H1 (cell line): ENCODE measurements at regions not wholly inside any gene's neighbourhood (a gene's known extent, or its start where the extent isn't known, plus 50 kb on each side); places are given as distances from the start of the nearest gene placed in this dataset.

Source experiments
- CBX8 ChIP-seq: fragments of 300-800, 300-1000 bp; sonication (generic); IDR thresholded peaks from 2 replicates; pipeline ENCODE4 v1.7.1; 2016; ENCODE audit warnings: low read depth, low read length, borderline replicate concordance
- CEBPB ChIP-seq: IDR thresholded peaks from 2 replicates; pipeline ENCODE4 v1.6.1; 2012; ENCODE audit warnings: low read depth, low read length
- EP300 ChIP-seq, 2 experiments: IDR thresholded peaks; 1 replicate in 1 of 2; 2 replicates in 1 of 2; pipeline ENCODE4 v1.6.1; 2011 to 2012; ENCODE audit warnings: low read depth in 2 of 2, low read length in 2 of 2, mild to moderate bottlenecking in 2 of 2, borderline replicate concordance in 1 of 2, inconsistent platforms in 1 of 2, moderate library complexity in 1 of 2
- GABPA ChIP-seq: IDR thresholded peaks from 2 replicates; pipeline ENCODE4 v1.6.1; 2011; ENCODE audit warnings: mild to moderate bottlenecking, low read length, moderate library complexity, borderline replicate concordance; ENCODE audit not compliant: insufficient read depth
- JUN ChIP-seq: IDR thresholded peaks from 2 replicates; pipeline ENCODE4 v1.6.1; 2011; ENCODE audit warnings: low read depth, mild to moderate bottlenecking, improper control_type of control experiment, low read length
- KDM1A ChIP-seq: fragments of 200-600, 300-600 bp; sonication (generic); IDR thresholded peaks from 2 replicates; pipeline ENCODE4 v1.7.1; 2016; ENCODE audit warnings: mild to moderate bottlenecking, low read length, borderline replicate concordance
- KDM5A ChIP-seq: fragments of 200-600 bp; IDR thresholded peaks from 2 replicates; pipeline ENCODE4 v1.7.1; 2012; ENCODE audit warnings: mild to moderate bottlenecking, low read length, inconsistent platforms, mixed read lengths
- NRF1 ChIP-seq: IDR thresholded peaks from 2 replicates; pipeline ENCODE4 v1.6.1; 2011; ENCODE audit warnings: mild to moderate bottlenecking, low read depth, low read length, improper control_type of control experiment
- POLR2A ChIP-seq, 2 experiments: IDR thresholded peaks; 1 replicate in 1 of 2; 2 replicates in 1 of 2; pipeline ENCODE4 v1.6.1; 2011; ENCODE audit warnings: low read depth in 2 of 2, low read length in 2 of 2, mild to moderate bottlenecking in 2 of 2; ENCODE audit errors: control extremely low read depth in 1 of 2
- POLR2AphosphoS5 ChIP-seq: IDR thresholded peaks from 2 replicates; pipeline ENCODE4 v1.6.1; 2011; ENCODE audit warnings: low read depth, low read length
- TAF1 ChIP-seq: IDR thresholded peaks from 2 replicates; pipeline ENCODE4 v1.6.1; 2011; ENCODE audit warnings: mild to moderate bottlenecking, low read depth, low read length
- ZNF274 ChIP-seq: IDR thresholded peaks from 2 replicates; pipeline ENCODE4 v1.7.0; 2012; ENCODE audit warnings: low read length, borderline replicate concordance; ENCODE audit errors: extremely low read depth
- TF ChIP-seq, protein P1 (sequence below), 3 experiments: IDR thresholded peaks; 1 replicate in 2 of 3; 2 replicates in 1 of 3; pipeline versions ENCODE4 v1.5.1 to v1.6.1; 2011; ENCODE audit warnings: low read length in 3 of 3, mild to moderate bottlenecking in 3 of 3, inconsistent platforms in 2 of 3, low read depth in 1 of 3, moderate library complexity in 1 of 3; ENCODE audit not compliant: insufficient read depth in 1 of 3; ENCODE audit errors: control extremely low read depth in 1 of 3

DNA sequence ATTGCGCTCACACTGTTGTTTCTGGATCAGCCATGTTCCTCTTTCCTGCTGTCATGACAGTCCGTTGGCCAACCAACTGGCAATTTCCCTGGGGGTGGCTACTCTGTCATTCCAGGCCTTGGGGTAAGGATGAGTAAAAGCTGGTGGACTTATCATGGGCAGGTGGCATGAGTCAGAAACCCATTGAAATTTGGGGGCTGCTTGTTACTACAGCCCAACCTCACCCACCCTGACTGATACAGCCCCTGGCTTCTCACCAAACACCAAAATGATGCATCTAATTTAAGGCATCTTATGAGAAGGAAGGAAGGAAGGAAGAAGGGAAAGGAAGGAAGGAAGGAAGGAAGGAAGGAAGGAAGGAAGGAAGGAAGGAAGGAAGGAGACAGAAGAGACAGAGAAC lies 53.9 kb upstream of the CRHR1 start:
- no peak for TF ChIP-seq KDM5A
- TF ChIP-seq GABPA = no peak
- TF ChIP-seq POLR2AphosphoS5 = no peak
- no peak for TF ChIP-seq EP300 (IDR thresholded peaks at IDR 0.05; ENCODE audit: borderline replicate concordance in 1 of 2, low read depth in 2 of 2, low read length in 2 of 2)
- no peak for TF ChIP-seq JUN
- TF ChIP-seq POLR2A (IDR thresholded peaks at IDR 0.05; ENCODE audit: control extremely low read depth in 1 of 2, low read depth in 2 of 2, low read length in 2 of 2) = no peak
- no peak for TF ChIP-seq ZNF274
- no peak for TF ChIP-seq CBX8
- no peak for TF ChIP-seq TAF1
- TF ChIP-seq NRF1 = no peak
- TF ChIP-seq CEBPB = no peak
- TF ChIP-seq KDM1A = no peak
- TF ChIP-seq, protein P1, sequence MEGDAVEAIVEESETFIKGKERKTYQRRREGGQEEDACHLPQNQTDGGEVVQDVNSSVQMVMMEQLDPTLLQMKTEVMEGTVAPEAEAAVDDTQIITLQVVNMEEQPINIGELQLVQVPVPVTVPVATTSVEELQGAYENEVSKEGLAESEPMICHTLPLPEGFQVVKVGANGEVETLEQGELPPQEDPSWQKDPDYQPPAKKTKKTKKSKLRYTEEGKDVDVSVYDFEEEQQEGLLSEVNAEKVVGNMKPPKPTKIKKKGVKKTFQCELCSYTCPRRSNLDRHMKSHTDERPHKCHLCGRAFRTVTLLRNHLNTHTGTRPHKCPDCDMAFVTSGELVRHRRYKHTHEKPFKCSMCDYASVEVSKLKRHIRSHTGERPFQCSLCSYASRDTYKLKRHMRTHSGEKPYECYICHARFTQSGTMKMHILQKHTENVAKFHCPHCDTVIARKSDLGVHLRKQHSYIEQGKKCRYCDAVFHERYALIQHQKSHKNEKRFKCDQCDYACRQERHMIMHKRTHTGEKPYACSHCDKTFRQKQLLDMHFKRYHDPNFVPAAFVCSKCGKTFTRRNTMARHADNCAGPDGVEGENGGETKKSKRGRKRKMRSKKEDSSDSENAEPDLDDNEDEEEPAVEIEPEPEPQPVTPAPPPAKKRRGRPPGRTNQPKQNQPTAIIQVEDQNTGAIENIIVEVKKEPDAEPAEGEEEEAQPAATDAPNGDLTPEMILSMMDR (IDR thresholded peaks at IDR 0.05; ENCODE audit: control extremely low read depth in 1 of 3, insufficient read depth in 1 of 3, low read depth in 1 of 3, low read length in 3 of 3) = no peak
